GM12801 (cell line): ENCODE measurements at regions not wholly inside any gene's neighbourhood (a gene's known extent, or its start where the extent isn't known, plus 50 kb on each side); places are given as distances from the start of the nearest gene placed in this dataset.

ENCODE experiments used
- CTCF ChIP-seq: IDR thresholded peaks from one replicate; pipeline ENCODE4 v1.5.1; 2011; ENCODE audit warnings: control low read depth; ENCODE audit not compliant: insufficient read length; ENCODE audit errors: extremely low read depth

DNA sequence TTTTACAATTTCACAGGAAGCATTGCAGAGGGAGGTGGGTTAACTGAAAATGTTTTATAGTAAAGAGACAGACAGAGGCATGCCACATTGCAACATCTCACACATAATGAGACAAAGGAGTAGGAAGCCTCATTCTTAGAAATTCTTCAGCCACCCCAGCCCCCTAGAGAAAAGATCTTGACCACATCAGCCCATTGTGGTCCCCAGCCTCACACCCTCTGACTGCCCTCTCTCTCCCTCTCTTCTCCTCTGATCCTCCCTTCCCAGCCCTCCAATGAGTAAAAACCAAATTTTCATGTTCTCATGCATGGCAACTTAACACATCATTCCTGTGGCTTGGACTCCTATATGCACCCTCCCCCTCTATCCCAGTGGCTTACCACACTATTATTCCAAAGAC is 174.1 kb downstream of the UACA start:
- no peak for TF ChIP-seq CTCF

DNA sequence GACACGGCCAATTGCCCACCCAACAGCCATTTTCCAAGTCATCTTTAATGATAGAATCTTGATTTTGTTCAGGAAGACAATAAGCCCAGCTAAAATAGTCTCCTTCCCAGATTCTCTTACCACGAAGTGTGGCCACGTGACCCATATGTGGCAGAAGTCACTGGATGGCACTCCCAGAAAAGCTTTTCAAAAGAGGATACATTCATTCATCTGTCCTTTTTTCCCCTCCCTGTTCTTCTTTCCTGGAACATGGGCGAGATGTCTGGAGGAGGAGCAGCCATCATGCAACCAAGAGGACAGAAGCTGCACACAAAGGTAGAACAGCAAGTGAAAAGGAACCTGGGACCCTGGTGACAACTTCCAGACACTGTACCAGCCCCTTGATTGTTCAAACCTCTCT is 174.7 kb downstream of the UACA start:
- no peak for TF ChIP-seq CTCF

DNA sequence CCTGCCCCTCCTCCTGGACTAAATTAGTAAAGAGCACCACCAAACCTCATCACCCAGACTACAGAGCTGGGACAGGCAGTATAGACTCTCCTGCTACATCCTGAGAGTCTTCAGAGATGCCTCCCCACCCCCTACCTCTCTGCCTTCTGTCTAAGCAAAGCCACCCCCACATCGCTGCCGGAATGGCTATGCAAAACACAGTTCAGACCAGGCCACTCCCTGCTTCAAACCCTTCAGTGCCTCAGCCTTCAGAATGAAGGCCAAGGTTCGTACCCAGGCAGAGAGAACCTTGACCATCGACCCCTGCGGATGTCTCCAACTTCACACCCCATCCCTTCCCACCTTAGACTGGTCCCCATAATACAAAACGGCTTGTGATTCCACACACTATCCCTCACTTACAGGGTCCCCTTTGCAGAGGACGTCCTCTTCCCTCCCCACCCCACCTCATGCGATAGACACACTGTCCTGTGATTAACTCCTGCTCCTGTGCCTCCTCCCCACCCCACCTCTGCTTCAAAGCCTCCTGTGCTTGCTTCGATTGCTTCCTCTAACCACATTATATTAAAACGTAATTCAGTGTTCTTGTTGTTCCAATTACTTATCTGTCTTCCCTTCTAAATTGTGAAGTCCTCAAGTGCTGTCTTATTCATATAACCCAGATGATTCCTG is 175.3 kb downstream of the UACA start:
- TF ChIP-seq CTCF = no peak

- TF ChIP-seq CTCF = no peak
These were observed 177.1 kb downstream of the UACA start for GRCh38 chr15:70586241-70586640.

- TF ChIP-seq CTCF = no peak
These were observed 177.7 kb downstream of the UACA start for GRCh38 chr15:70585707-70586034.

- TF ChIP-seq CTCF = no peak
These were observed 178.3 kb downstream of the UACA start for GRCh38 chr15:70584838-70585706.

DNA sequence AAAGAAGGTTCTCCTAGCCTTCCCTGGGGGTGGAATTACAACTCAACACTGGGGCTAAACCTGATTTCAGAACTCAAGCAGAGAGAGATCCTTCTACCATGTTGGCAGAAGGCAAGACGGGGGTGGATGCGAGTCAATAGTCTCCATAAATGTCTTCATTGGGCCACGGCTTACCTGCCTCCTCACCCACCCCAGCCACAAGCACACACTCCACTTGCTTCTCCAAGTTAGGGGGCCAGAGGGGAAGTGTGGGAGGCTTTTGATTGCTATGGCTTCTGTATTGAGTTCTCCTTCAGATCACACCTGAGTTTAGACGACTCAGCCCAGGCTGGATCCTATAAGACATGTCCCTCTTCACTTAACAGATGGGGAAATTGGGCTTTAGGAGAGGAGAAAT is 178.9 kb downstream of the UACA start:
- TF ChIP-seq CTCF = no peak
